ENCODE measurements at regions not wholly inside any gene's neighbourhood (a gene's known extent, or its start where the extent isn't known, plus 50 kb on each side); places are given as distances from the start of the nearest gene placed in this dataset.

DNA sequence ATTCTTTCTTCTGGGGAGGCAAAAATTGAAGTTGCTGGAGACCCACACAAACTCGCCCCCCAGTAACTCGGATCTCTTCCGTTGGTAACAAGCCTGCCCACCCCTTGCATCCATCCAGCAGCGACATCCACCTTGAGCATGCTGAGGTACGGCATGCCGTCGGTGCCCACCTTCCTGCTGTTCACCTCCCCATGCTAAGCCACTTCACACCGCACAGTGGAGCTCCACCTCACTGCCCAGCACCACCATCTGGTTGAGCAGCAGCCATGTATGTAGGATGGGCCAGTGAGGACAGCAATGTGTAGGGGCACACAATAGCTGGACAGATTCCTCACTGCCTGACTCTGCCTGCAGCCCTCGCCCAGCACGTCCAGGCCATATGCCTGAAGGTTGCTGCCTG, 138.1 kb upstream of the ZNF92 start:
- Mint-ChIP-seq H3K27me3 (ENCODE audit: unreplicated experiment) (peaks cover 14% of the 10 kb centered on the region), H3K27ac (ENCODE audit: unreplicated experiment) (no peak overlapping the region), H3K4me3 (ENCODE audit: low read depth, unreplicated experiment) (no peak overlapping the region), H3K9me3 (ENCODE audit: low read depth, unreplicated experiment) (no peaks in the 10 kb centered on the region), H3K36me3 (ENCODE audit: insufficient read depth, unreplicated experiment) (peaks cover 4% of the 10 kb centered on the region), H3K4me1 (ENCODE audit: low read depth, unreplicated experiment) (no peaks in the 10 kb centered on the region)
- TF ChIP-seq, protein P1, sequence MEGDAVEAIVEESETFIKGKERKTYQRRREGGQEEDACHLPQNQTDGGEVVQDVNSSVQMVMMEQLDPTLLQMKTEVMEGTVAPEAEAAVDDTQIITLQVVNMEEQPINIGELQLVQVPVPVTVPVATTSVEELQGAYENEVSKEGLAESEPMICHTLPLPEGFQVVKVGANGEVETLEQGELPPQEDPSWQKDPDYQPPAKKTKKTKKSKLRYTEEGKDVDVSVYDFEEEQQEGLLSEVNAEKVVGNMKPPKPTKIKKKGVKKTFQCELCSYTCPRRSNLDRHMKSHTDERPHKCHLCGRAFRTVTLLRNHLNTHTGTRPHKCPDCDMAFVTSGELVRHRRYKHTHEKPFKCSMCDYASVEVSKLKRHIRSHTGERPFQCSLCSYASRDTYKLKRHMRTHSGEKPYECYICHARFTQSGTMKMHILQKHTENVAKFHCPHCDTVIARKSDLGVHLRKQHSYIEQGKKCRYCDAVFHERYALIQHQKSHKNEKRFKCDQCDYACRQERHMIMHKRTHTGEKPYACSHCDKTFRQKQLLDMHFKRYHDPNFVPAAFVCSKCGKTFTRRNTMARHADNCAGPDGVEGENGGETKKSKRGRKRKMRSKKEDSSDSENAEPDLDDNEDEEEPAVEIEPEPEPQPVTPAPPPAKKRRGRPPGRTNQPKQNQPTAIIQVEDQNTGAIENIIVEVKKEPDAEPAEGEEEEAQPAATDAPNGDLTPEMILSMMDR (IDR thresholded peaks at IDR 0.05; ENCODE audit: unreplicated experiment): no peak
- BruUV-seq (replicated peaks): no TSS peak
- CTCF ChIA-PET: no interaction called here
- intact Hi-C loops (cut with micrococcal nuclease; ENCODE audit: unreplicated experiment): no loop called here
- DNase-seq: no peak

DNA sequence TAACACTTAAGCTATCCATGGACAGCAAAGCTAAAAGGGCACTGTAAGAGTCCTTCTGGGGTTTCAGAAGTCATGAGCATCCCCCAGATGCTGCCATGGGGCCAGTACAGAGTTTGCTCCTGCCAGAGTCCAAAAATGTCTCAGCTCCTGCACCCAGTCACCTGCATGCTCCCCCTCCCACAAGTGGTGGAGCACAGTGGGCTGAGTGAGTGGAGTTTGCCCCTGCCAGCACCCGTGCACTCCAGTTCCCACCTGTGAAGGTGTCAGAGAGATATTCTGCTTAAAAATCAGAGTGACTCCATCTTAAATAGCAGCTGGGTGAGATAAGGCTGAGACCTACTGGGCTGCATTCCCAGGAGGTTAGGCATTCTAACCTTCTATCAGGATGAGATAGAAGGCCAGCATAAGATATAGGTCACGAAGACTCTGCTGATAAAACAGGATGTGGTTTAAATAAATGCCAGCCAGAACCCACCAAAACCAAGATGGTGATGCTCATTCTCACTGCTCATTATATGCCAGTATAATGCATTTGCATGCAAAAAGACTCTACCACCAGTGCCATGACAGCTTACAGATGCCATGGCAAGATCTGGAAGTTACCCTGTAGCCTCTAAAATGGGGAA, 140.1 kb upstream of the ZNF92 start:
- TF ChIP-seq, protein P1 (IDR thresholded peaks at IDR 0.05; ENCODE audit: unreplicated experiment): no peak
- H3K36me3 Mint-ChIP-seq (ENCODE audit: insufficient read depth, unreplicated experiment): no peaks in the 10 kb centered on the region
- no peaks in the 10 kb centered on the region for H3K4me1 Mint-ChIP-seq (ENCODE audit: low read depth, unreplicated experiment)
- no peaks in the 10 kb centered on the region for H3K9me3 Mint-ChIP-seq (ENCODE audit: low read depth, unreplicated experiment)
- CTCF ChIA-PET: interaction anchor here (0.5 kb wide), 1 partner anchor 57 kb away, joined by 6 read pairs; no protein-coding TSS in a partner anchor
- BruUV-seq (replicated peaks): no TSS peak
- DNase-seq: no peak
- peaks cover 14% of the 10 kb centered on the region for H3K27me3 Mint-ChIP-seq (ENCODE audit: unreplicated experiment)
- intact Hi-C loops (cut with micrococcal nuclease; ENCODE audit: unreplicated experiment): no loop called here
- H3K4me3 Mint-ChIP-seq (ENCODE audit: low read depth, unreplicated experiment): no peak overlapping the region
- no peak overlapping the region for H3K27ac Mint-ChIP-seq (ENCODE audit: unreplicated experiment)

DNA sequence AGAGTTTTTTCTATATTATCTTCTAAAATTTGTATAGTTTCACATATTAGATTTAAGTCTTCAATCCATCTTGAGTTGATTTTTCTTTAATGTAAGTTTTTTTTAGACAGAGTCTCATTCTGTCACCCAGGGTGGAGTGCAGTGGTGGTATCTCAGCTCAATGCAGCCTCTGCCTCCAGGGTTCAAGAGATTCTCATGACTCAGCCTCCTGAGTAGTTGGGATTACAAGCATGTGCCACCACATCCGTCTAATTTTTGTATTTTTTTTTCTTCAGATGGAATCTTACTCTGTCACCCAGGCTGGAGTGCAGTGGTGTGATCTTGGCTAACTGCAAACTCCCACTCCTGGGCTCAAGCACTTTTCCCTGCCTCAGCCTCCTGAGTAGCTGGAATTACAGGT, 143.4 kb upstream of the ZNF92 start:
- H3K4me3 Mint-ChIP-seq (ENCODE audit: low read depth, unreplicated experiment): no peak overlapping the region
- intact Hi-C loops (cut with micrococcal nuclease; ENCODE audit: unreplicated experiment): no loop called here
- BruUV-seq (replicated peaks): no TSS peak
- CTCF ChIA-PET: interaction anchor here (0.6 kb wide), 1 partner anchor 88 kb away, joined by 5 read pairs; no protein-coding TSS in a partner anchor
- DNase-seq: no peak
- H3K27ac Mint-ChIP-seq (ENCODE audit: unreplicated experiment): no peak overlapping the region
- TF ChIP-seq, protein P1 (IDR thresholded peaks at IDR 0.05; ENCODE audit: unreplicated experiment): no peak
- no peaks in the 10 kb centered on the region for H3K9me3 Mint-ChIP-seq (ENCODE audit: low read depth, unreplicated experiment)
- H3K4me1 Mint-ChIP-seq (ENCODE audit: low read depth, unreplicated experiment): no peaks in the 10 kb centered on the region
- H3K36me3 Mint-ChIP-seq (ENCODE audit: insufficient read depth, unreplicated experiment): no peaks in the 10 kb centered on the region
- no peaks in the 10 kb centered on the region for H3K27me3 Mint-ChIP-seq (ENCODE audit: unreplicated experiment)

DNA sequence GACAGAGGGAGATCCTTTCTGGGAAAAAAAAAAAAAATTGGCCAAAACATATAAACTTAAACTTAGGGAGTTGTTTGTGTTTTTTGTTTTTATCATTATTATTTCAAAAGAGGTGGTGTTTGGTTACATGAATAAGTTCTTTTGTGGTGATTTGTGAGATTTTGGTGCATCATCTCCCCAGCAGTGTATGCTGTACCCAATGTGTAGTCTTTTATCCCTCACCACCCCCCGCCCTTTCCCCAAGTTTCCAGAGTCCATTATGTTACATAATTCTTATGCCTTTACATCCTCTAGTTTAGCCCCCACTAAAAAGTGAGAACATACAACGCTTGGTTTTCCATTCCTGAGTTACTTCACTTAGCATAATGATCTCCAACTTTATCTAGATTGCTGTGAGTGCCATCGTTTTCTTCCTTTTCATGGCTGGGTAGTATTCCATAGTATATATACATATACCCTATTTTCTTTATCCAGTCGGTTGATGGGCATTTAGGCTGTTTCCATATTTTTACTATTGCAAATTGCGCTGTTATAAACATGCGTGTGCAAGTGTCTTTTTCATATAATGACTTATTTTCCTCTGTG, 148.1 kb upstream of the ZNF92 start:
- no TSS peak for BruUV-seq (replicated peaks)
- H3K9me3 Mint-ChIP-seq (ENCODE audit: low read depth, unreplicated experiment): no peaks in the 10 kb centered on the region
- TF ChIP-seq, protein P1 (IDR thresholded peaks at IDR 0.05; ENCODE audit: unreplicated experiment): no peak
- H3K27me3 Mint-ChIP-seq (ENCODE audit: unreplicated experiment): no peaks in the 10 kb centered on the region
- H3K4me3 Mint-ChIP-seq (ENCODE audit: low read depth, unreplicated experiment): no peak overlapping the region
- intact Hi-C loops (cut with micrococcal nuclease; ENCODE audit: unreplicated experiment): no loop called here
- H3K4me1 Mint-ChIP-seq (ENCODE audit: low read depth, unreplicated experiment): no peaks in the 10 kb centered on the region
- CTCF ChIA-PET: no interaction called here
- no peak overlapping the region for H3K27ac Mint-ChIP-seq (ENCODE audit: unreplicated experiment)
- no peak for DNase-seq
- no peaks in the 10 kb centered on the region for H3K36me3 Mint-ChIP-seq (ENCODE audit: insufficient read depth, unreplicated experiment)

Data from Calu3 (cell line).